T-helper 22 cell (primary cell): ENCODE measurements at regions not wholly inside any gene's neighbourhood (a gene's known extent, or its start where the extent isn't known, plus 50 kb on each side); places are given as distances from the start of the nearest gene placed in this dataset.

Experiments used
- DNase-seq: peaks from one replicate; pipeline ENCODE4 v3.0.0-alpha.2; 2020; ENCODE audit warnings: low read depth

GRCh38 chr4:89422441-89422990 lies 114.9 kb upstream of the GPRIN3 start:
- no peak for DNase-seq

- DNase-seq = no peak
These were observed 112.9 kb upstream of the GPRIN3 start for GRCh38 chr4:89420507-89420906.

- no peak for DNase-seq
These were observed 111.6 kb upstream of the GPRIN3 start for GRCh38 chr4:89419111-89419695.

- DNase-seq = no peak
These were observed 109.4 kb upstream of the GPRIN3 start for GRCh38 chr4:89416960-89417359.

GRCh38 chr4:89413518-89413917 lies 105.9 kb upstream of the GPRIN3 start:
- no peak for DNase-seq

- no peak for DNase-seq
These were observed 104.1 kb upstream of the GPRIN3 start for GRCh38 chr4:89411539-89412309.

GRCh38 chr4:89410687-89411086 lies 103.1 kb upstream of the GPRIN3 start:
- DNase-seq = no peak

- no peak for DNase-seq
These were observed 96.9 kb upstream of the GPRIN3 start for GRCh38 chr4:89404530-89404929.

- no peak for DNase-seq
These were observed 96.2 kb upstream of the GPRIN3 start for GRCh38 chr4:89403826-89404225.

GRCh38 chr4:89400287-89401035 lies 92.9 kb upstream of the GPRIN3 start:
- DNase-seq = no peak

GRCh38 chr4:89398644-89399043 lies 91.0 kb upstream of the GPRIN3 start:
- DNase-seq = no peak

GRCh38 chr4:89398146-89398545 lies 90.5 kb upstream of the GPRIN3 start:
- no peak for DNase-seq

- DNase-seq = no peak
These were observed 89.8 kb upstream of the GPRIN3 start for GRCh38 chr4:89397441-89397840.

GRCh38 chr4:89382439-89382838 lies 74.8 kb upstream of the GPRIN3 start:
- no peak for DNase-seq

GRCh38 chr4:89380980-89381379 lies 73.4 kb upstream of the GPRIN3 start:
- no peak for DNase-seq

GRCh38 chr4:89379511-89380044 lies 72.0 kb upstream of the GPRIN3 start:
- DNase-seq = no peak

GRCh38 chr4:89373394-89373793 lies 65.8 kb upstream of the GPRIN3 start:
- no peak for DNase-seq

- DNase-seq = no peak
These were observed 64.0 kb upstream of the GPRIN3 start for GRCh38 chr4:89371614-89372013.

- DNase-seq = no peak
These were observed 62.0 kb upstream of the GPRIN3 start for GRCh38 chr4:89369581-89369980.

GRCh38 chr4:89368861-89369260 lies 61.3 kb upstream of the GPRIN3 start:
- no peak for DNase-seq

GRCh38 chr4:89365776-89366175 lies 58.2 kb upstream of the GPRIN3 start:
- no peak for DNase-seq

GRCh38 chr4:89365375-89365774 lies 57.8 kb upstream of the GPRIN3 start:
- no peak for DNase-seq

GRCh38 chr4:89364541-89364940 lies 56.9 kb upstream of the GPRIN3 start:
- no peak for DNase-seq
